GM12878 (cell line): ENCODE measurements at regions not wholly inside any gene's neighbourhood (a gene's known extent, or its start where the extent isn't known, plus 50 kb on each side); places are given as distances from the start of the nearest gene placed in this dataset.

Experiments used
- ATAC-seq: fragments of 200-7000 bp; cut with Tn5 transposase; 3 replicates; pipeline ENCODE4 v1.9.1; 2020; ENCODE audit warnings: mild to moderate bottlenecking, moderate library complexity
- BruUV-seq: library from RNA; stranded (reverse); fragments of 400-500 nt; replicated peaks from 2 replicates; lab custom pipeline; 2021; lab: Mats Ljungman, UMichigan
- CTCF ChIA-PET: fragments of 300-600 bp; sonication (Branson Sonifier 250); formaldehyde crosslinking; extraction: SDS; loops from one replicate; lab custom pipeline; 2021; ENCODE audit warnings: inconsistent platforms; lab: Yijun Ruan, JAX
- POLR2A ChIA-PET: fragments of 350-600 bp; formaldehyde crosslinking; extraction: SDS; loops from one replicate; lab custom pipeline; 2021; ENCODE audit warnings: inconsistent platforms; lab: Charles Lee
- RAD21 ChIA-PET: fragments of 300-600 bp; sonication (Branson Sonifier 250); formaldehyde crosslinking; loops from one replicate; lab custom pipeline; 2023; ENCODE audit warnings: antibody characterized with exemption; ENCODE audit not compliant: unreplicated experiment; lab: Charles Lee
- SMC1A ChIA-PET: fragments of 300-600 bp; sonication (Branson Sonifier 250); formaldehyde crosslinking; loops from one replicate; lab custom pipeline; 2023; ENCODE audit not compliant: unreplicated experiment, uncharacterized antibody; lab: Charles Lee
- DNase-seq: peaks from one replicate; pipeline ENCODE4 v3.0.0-alpha.2; 2011; ENCODE audit warnings: low read depth, low spot score
- FAIRE-seq: peaks from 3 replicates; lab custom pipeline; 2011; peaks lifted over from hg19 to GRCh38; lab: Jason Lieb, UNC
- H2AFZ ChIP-seq: 2 replicates; pipeline ENCODE4 v1.6.0; 2011; ENCODE audit warnings: low read depth, low read length, control low read depth; ENCODE audit not compliant: control insufficient read depth
- H3K27ac ChIP-seq: 2 replicates; pipeline ENCODE4 v1.5.1; 2011; ENCODE audit warnings: control low read depth; ENCODE audit not compliant: control insufficient read depth, insufficient read depth
- H3K27me3 ChIP-seq, 2 experiments: replicated peaks in 1 of 2; 2 replicates each; pipeline versions ENCODE4 v1.6.0 to v1.6.1; 2011; ENCODE audit warnings: low read length in 1 of 2; ENCODE audit not compliant: control insufficient read depth in 2 of 2, insufficient read depth in 2 of 2
- H3K36me3 ChIP-seq, 2 experiments: 2 replicates each; pipeline ENCODE4 v1.5.1; 2011; ENCODE audit warnings: low read length in 1 of 2; ENCODE audit not compliant: control insufficient read depth in 2 of 2, insufficient read depth in 2 of 2
- H3K4me1 ChIP-seq: 2 replicates; pipeline ENCODE4 v1.6.1; 2011; ENCODE audit warnings: mild to moderate bottlenecking, low read length, moderate library complexity, mixed read lengths; ENCODE audit not compliant: control insufficient read depth, insufficient read depth
- H3K4me2 ChIP-seq: 2 replicates; pipeline ENCODE4 v1.6.0; 2011; ENCODE audit warnings: control low read depth; ENCODE audit not compliant: control insufficient read depth, insufficient read depth
- H3K4me3 ChIP-seq: fragments of 200-600 bp; sonication (generic); 2 replicates; pipeline ENCODE4 v1.5.1; 2016
- H3K79me2 ChIP-seq: 2 replicates; pipeline ENCODE4 v1.6.0; 2011; ENCODE audit warnings: low read length; ENCODE audit not compliant: control insufficient read depth, insufficient read depth
- H3K9ac ChIP-seq: 2 replicates; pipeline ENCODE4 v1.8.0; 2011; ENCODE audit warnings: low read length, control low read depth, mixed read lengths; ENCODE audit not compliant: control insufficient read depth, insufficient read depth
- H3K9me3 ChIP-seq: replicated peaks from 3 replicates; pipeline ENCODE4 v1.5.1; 2011; ENCODE audit warnings: mild to moderate bottlenecking, low read length; ENCODE audit not compliant: control insufficient read depth, insufficient read depth
- H4K20me1 ChIP-seq: 2 replicates; pipeline ENCODE4 v1.6.0; 2011; ENCODE audit not compliant: control insufficient read depth, insufficient read depth
- ATF3 ChIP-seq: IDR thresholded peaks from 2 replicates; pipeline ENCODE4 v1.6.1; 2011; ENCODE audit warnings: low read depth, mild to moderate bottlenecking, low read length, moderate library complexity, borderline replicate concordance; ENCODE audit errors: extremely low read depth
- CTCF ChIP-seq, 3 experiments: IDR thresholded peaks in 2 of 3; conservative IDR thresholded peaks in 1 of 3; 2 replicates each; pipeline ENCODE4 v1.5.1; 2011; ENCODE audit warnings: low read depth in 3 of 3, low read length in 3 of 3, mild to moderate bottlenecking in 3 of 3, control low read depth in 2 of 3, moderate library complexity in 2 of 3, inconsistent platforms in 1 of 3, mixed read lengths in 1 of 3; ENCODE audit not compliant: control insufficient read depth in 2 of 3, insufficient read depth in 1 of 3; ENCODE audit errors: extremely low read depth in 1 of 3
- FOXM1 ChIP-seq: IDR thresholded peaks from 2 replicates; pipeline ENCODE4 v1.6.1; 2012; ENCODE audit warnings: low read depth, mild to moderate bottlenecking, inconsistent platforms, low read length, moderate library complexity
- PKNOX1 ChIP-seq: fragments of 450-650 bp; IDR thresholded peaks from 2 replicates; pipeline ENCODE4 v1.6.1; 2016; ENCODE audit warnings: mild to moderate bottlenecking
- POU2F2 ChIP-seq: IDR thresholded peaks from 3 replicates; pipeline ENCODE4 v1.6.1; 2011; ENCODE audit warnings: low read depth, mild to moderate bottlenecking, low read length, borderline replicate concordance
- RAD21 ChIP-seq: IDR thresholded peaks from 2 replicates; pipeline ENCODE4 v1.6.1; 2011; ENCODE audit warnings: mild to moderate bottlenecking, low read depth, low read length, moderate library complexity; ENCODE audit not compliant: insufficient read depth
- RUNX3 ChIP-seq: IDR thresholded peaks from 2 replicates; pipeline ENCODE4 v1.6.1; 2012; ENCODE audit warnings: low read length, inconsistent platforms
- SMC3 ChIP-seq: IDR thresholded peaks from 2 replicates; pipeline ENCODE4 v1.6.1; 2011; ENCODE audit warnings: low read length, improper control_type of control experiment, borderline replicate concordance
- SUPT20H ChIP-seq: IDR thresholded peaks from 2 replicates; pipeline ENCODE4 v1.6.1; 2011; ENCODE audit warnings: low read depth, mild to moderate bottlenecking, low read length, moderate library complexity, borderline replicate concordance; ENCODE audit not compliant: control insufficient read depth
- YY1 ChIP-seq: IDR thresholded peaks from 2 replicates; pipeline ENCODE4 v1.6.1; 2011; ENCODE audit warnings: low read depth, mild to moderate bottlenecking, low read length
- ZNF592 ChIP-seq: fragments of 450-650 bp; IDR thresholded peaks from 2 replicates; pipeline ENCODE4 v1.6.1; 2017; ENCODE audit warnings: mild to moderate bottlenecking, moderate library complexity
- WGBS: methylation state at CpG from one replicate; pipeline ENCODE4 v1.1.6; 2016; ENCODE audit warnings: low lambda C conversion rate; ENCODE audit not compliant: insufficient replicate concordance, insufficient coverage; ENCODE audit errors: missing lambda C conversion rate; 5-methylcytosine and 5-hydroxymethylcytosine counted together
- in situ Hi-C: fragments of 300-500 bp; cut with MboI; formaldehyde crosslinking; loops from 9 replicates; pipeline ENCODE4 v1.14.3; 2018; ENCODE audit warnings: mixed read lengths
- intact Hi-C: fragments of 100-400 bp; cut with micrococcal nuclease; formaldehyde crosslinking; loops from one replicate; pipeline ENCODE4 v1.14.2; 2022; ENCODE audit not compliant: unreplicated experiment

GRCh38 chr7:25565949-25566348, 337.7 kb upstream of the NPVF start:
- FAIRE-seq (peak; percentile 59), DNase-seq (no peak)
- Histone ChIP-seq H3K36me3 (no peaks in the 10 kb centered on the region), H3K4me2 (no peak overlapping the region), H3K4me3 (no peak overlapping the region), H3K79me2 (no peaks in the 10 kb centered on the region), H3K27ac (no peak overlapping the region), H2AFZ (no peak overlapping the region), H3K9me3 (no peaks in the 10 kb centered on the region), H3K4me1 (no peaks in the 10 kb centered on the region), H3K9ac (no peak overlapping the region)
- POLR2A ChIA-PET, result no interaction called here
- BruUV-seq, result no TSS peak
- in situ Hi-C loops, result loop anchor here (25.0 kb wide), 1 partner anchor 179 kb away; no protein-coding TSS in a partner anchor
- CTCF ChIA-PET, result interaction anchor here (0.6 to 7.8 kb wide), 26 partner anchors 9 to 310 kb away, joined by 3 to 111 read pairs (median 4); no protein-coding TSS in a partner anchor
- WGBS, result 0% methylated on average over 7 of the region's 7 CpGs
- SMC1A ChIA-PET, result interaction anchor here (1.0 to 4.1 kb wide), 5 partner anchors 148 to 306 kb away, joined by 3 to 26 read pairs (median 4); no protein-coding TSS in a partner anchor
- TF ChIP-seq SMC3 (peak; percentile 99), YY1 (peak; percentile 82), PKNOX1 (no peak), POU2F2 (0 out of 3 replicates have a peak, but pooled peaks have one; percentile 47), ATF3 (peak; percentile 74; the same call in 1 of the 2 replicates), FOXM1 (peak; percentile 73; the same call in 1 of the 2 replicates), RAD21 (peak; percentile 90), RUNX3 (peak; percentile 55; the same call in 1 of the 2 replicates), ZNF592 (peak; percentile 76; the same call in 1 of the 2 replicates), CTCF (IDR thresholded peaks at IDR 0.05 in 2 of 3, conservative IDR thresholded peaks at IDR 0.05 in 1 of 3; ENCODE audit: control insufficient read depth in 2 of 3, extremely low read depth in 1 of 3, insufficient read depth in 1 of 3, low read depth in 3 of 3, low read length in 3 of 3) (peak; percentile 97 to 100 (median 100); a peak in 5 of 6 replicates), SUPT20H (no peak)
- TF ChIP-seq, all 136 proteins: peak for 9
- Histone ChIP-seq H4K20me1 (no peaks in the 10 kb centered on the region), H3K27me3 (peaks cover 1 to 3% of the 10 kb centered on the region in 2 experiments; a peak in 1 of 4 replicates)
- intact Hi-C loops, result loop anchor here (1.0 to 2.0 kb wide), 3 partner anchors 175 to 307 kb away; no protein-coding TSS in a partner anchor
- RAD21 ChIA-PET, result interaction anchor here (1.3 to 2.6 kb wide), 2 partner anchors 286 to 306 kb away, joined by 3 to 13 read pairs; no protein-coding TSS in a partner anchor
- ATAC-seq, result no peak; the same call in 2 of the 3 replicates
